Right lobe of liver (tissue), 4 donors: ENCODE measurements at regions not wholly inside any gene's neighbourhood (a gene's known extent, or its start where the extent isn't known, plus 50 kb on each side); places are given as distances from the start of the nearest gene placed in this dataset.

Experiments
- POLR2A ChIP-seq: fragments of 450-650 bp; IDR thresholded peaks from one replicate; pipeline ENCODE4 v1.6.1; 2017; ENCODE audit warnings: antibody characterized with exemption, mild to moderate bottlenecking
- TF ChIP-seq, protein P1 (sequence below), 4 donors: fragments of 200-600 bp in 3 of 4; fragments of 450-650 bp in 1 of 4; IDR thresholded peaks; one replicate each; pipeline versions ENCODE4 v1.5.1 to v1.8.0; 2016 to 2022; ENCODE audit warnings: antibody characterized with exemption in 4 of 4, mild to moderate bottlenecking in 2 of 4
- donor health status: DM: no; HTN: no; CAD: no.
- donor health status: DM: no; HTN: no; CAD: no.
- donor health status: DM: no; HTN: yes; CAD: no.

DNA sequence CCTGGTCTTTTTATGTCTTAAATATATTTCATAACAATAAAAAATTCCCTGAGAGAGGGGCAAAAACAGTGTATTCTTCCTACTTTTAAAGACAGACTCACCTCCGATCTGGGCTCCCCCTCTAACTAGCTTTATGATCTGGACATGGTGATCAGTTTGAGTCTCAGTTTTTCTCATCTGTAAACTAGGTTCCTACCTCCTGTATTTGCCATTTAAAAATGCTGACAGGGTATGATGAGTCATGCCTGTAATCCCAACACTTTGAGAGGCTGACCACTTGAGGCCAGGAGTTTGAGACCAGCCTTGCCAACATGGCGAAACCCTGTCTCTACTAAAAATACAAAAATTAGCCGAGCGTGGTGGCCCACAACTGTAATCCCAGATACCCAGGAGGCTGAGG is 114.8 kb upstream of the LHX5 start:
- TF ChIP-seq, protein P1, sequence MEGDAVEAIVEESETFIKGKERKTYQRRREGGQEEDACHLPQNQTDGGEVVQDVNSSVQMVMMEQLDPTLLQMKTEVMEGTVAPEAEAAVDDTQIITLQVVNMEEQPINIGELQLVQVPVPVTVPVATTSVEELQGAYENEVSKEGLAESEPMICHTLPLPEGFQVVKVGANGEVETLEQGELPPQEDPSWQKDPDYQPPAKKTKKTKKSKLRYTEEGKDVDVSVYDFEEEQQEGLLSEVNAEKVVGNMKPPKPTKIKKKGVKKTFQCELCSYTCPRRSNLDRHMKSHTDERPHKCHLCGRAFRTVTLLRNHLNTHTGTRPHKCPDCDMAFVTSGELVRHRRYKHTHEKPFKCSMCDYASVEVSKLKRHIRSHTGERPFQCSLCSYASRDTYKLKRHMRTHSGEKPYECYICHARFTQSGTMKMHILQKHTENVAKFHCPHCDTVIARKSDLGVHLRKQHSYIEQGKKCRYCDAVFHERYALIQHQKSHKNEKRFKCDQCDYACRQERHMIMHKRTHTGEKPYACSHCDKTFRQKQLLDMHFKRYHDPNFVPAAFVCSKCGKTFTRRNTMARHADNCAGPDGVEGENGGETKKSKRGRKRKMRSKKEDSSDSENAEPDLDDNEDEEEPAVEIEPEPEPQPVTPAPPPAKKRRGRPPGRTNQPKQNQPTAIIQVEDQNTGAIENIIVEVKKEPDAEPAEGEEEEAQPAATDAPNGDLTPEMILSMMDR (IDR thresholded peaks at IDR 0.05) = no peak
- no peak for TF ChIP-seq POLR2A
